Mucosa of descending colon (tissue), 3 donors: ENCODE measurements at regions not wholly inside any gene's neighbourhood (a gene's known extent, or its start where the extent isn't known, plus 50 kb on each side); places are given as distances from the start of the nearest gene placed in this dataset.

Source experiments
- ATAC-seq: fragments of 200-7000 bp; cut with Tn5 transposase; one replicate; pipeline ENCODE4 v1.9.1; 2020; ENCODE audit warnings: mild to moderate bottlenecking, moderate library complexity
- DNase-seq, 3 donors: peaks; one replicate each; pipeline ENCODE4 v3.0.0-alpha.2; 2020
- H3K36me3 ChIP-seq: fragments of 200-600 bp; one replicate; pipeline ENCODE4 v1.8.0; 2021; ENCODE audit warnings: low read depth, mild to moderate bottlenecking
- H3K4me1 ChIP-seq: fragments of 200-600 bp; one replicate; pipeline ENCODE4 v1.8.0; 2021; ENCODE audit warnings: low read depth, mild to moderate bottlenecking
- H3K4me3 ChIP-seq: fragments of 200-600 bp; one replicate; pipeline ENCODE4 v1.8.0; 2021; ENCODE audit warnings: mild to moderate bottlenecking
- H3K9me3 ChIP-seq: fragments of 200-600 bp; one replicate; pipeline ENCODE4 v1.8.0; 2021; ENCODE audit warnings: mild to moderate bottlenecking
- CTCF ChIP-seq: fragments of 200-600 bp; IDR thresholded peaks from one replicate; pipeline ENCODE4 v1.8.0; 2022; ENCODE audit warnings: antibody characterized with exemption, mild to moderate bottlenecking
- intact Hi-C, 2 donors: fragments of 100-400 bp; cut with DNase I in 1 of 2; cut with micrococcal nuclease in 1 of 2; formaldehyde crosslinking; loops; one replicate each; pipeline versions ENCODE4 v1.11.0 to v1.11.1; 2022; cut with DNase I, micrococcal nuclease
- donor health status: DM: no; HTN: no; CAD: no; lungs with moderate emphysema.
- donor health status: DM: no; HTN: no; CAD: no.
- donor health status: DM: no; HTN: yes; CAD: no.

GRCh38 chr5:128782446-128782845 is 182.8 kb upstream of the SLC27A6 start:
- Histone ChIP-seq H3K36me3 (no peaks in the 10 kb centered on the region), H3K9me3 (no peaks in the 10 kb centered on the region), H3K4me1 (no peaks in the 10 kb centered on the region), H3K4me3 (no peak overlapping the region)
- DNase-seq (peak in 2 of 3 donors; percentile 44 to 48), ATAC-seq (peak; percentile 48)
- intact Hi-C loops, result no loop called here
- no peak for TF ChIP-seq CTCF

- TF ChIP-seq CTCF, result no peak
- no peak for DNase-seq
- no peaks in the 10 kb centered on the region for H3K9me3 ChIP-seq
- intact Hi-C loops, result no loop called here
- no peaks in the 10 kb centered on the region for H3K36me3 ChIP-seq
- no peak for ATAC-seq
- H3K4me1 ChIP-seq, result no peaks in the 10 kb centered on the region
- H3K4me3 ChIP-seq, result no peak overlapping the region
Measured at GRCh38 chr5:128784726-128785125, 180.6 kb upstream of the SLC27A6 start.

GRCh38 chr5:128791312-128791711 is 174.0 kb upstream of the SLC27A6 start:
- intact Hi-C loops, result no loop called here
- Histone ChIP-seq H3K36me3 (no peaks in the 10 kb centered on the region), H3K4me1 (no peaks in the 10 kb centered on the region), H3K4me3 (no peak overlapping the region), H3K9me3 (no peaks in the 10 kb centered on the region)
- ATAC-seq (no peak), DNase-seq (no peak)
- TF ChIP-seq CTCF, result no peak

- no peak for DNase-seq
- TF ChIP-seq CTCF, result no peak
- no peaks in the 10 kb centered on the region for H3K36me3 ChIP-seq
- no peak overlapping the region for H3K4me3 ChIP-seq
- ATAC-seq, result no peak
- H3K4me1 ChIP-seq, result no peaks in the 10 kb centered on the region
- intact Hi-C loops, result no loop called here
- no peaks in the 10 kb centered on the region for H3K9me3 ChIP-seq
Measured at GRCh38 chr5:128796506-128796905, 168.8 kb upstream of the SLC27A6 start.

- TF ChIP-seq CTCF, result no peak
- no peaks in the 10 kb centered on the region for H3K4me1 ChIP-seq
- H3K4me3 ChIP-seq, result no peak overlapping the region
- ATAC-seq (no peak), DNase-seq (no peak)
- no peaks in the 10 kb centered on the region for H3K9me3 ChIP-seq
- intact Hi-C loops, result no loop called here
- H3K36me3 ChIP-seq, result no peaks in the 10 kb centered on the region
Measured at GRCh38 chr5:128798871-128799270, 166.4 kb upstream of the SLC27A6 start.

GRCh38 chr5:128799945-128800344 is 165.3 kb upstream of the SLC27A6 start:
- intact Hi-C loops, result no loop called here
- ATAC-seq (no peak), DNase-seq (no peak)
- H3K36me3 ChIP-seq, result no peaks in the 10 kb centered on the region
- no peaks in the 10 kb centered on the region for H3K4me1 ChIP-seq
- H3K9me3 ChIP-seq, result no peaks in the 10 kb centered on the region
- no peak overlapping the region for H3K4me3 ChIP-seq
- no peak for TF ChIP-seq CTCF
